ENCODE measurements at regions not wholly inside any gene's neighbourhood (a gene's known extent, or its start where the extent isn't known, plus 50 kb on each side); places are given as distances from the start of the nearest gene placed in this dataset.

- Histone ChIP-seq H3K27me3 (ENCODE audit: control insufficient read depth, insufficient read depth, low read length) (no peaks in the 10 kb centered on the region), H3K36me3 (ENCODE audit: control insufficient read depth, insufficient read depth, low read length) (no peaks in the 10 kb centered on the region), H3K4me1 (ENCODE audit: control insufficient read depth, insufficient read depth, low read length) (no peaks in the 10 kb centered on the region), H3K27ac (ENCODE audit: low read depth, low read length) (no peak overlapping the region), H3K9me3 (ENCODE audit: control insufficient read depth, insufficient read depth, low read length) (no peaks in the 10 kb centered on the region), H3K4me3 (ENCODE audit: low read depth, low read length) (no peak overlapping the region)
- DNase-seq (ENCODE audit: low read depth in 4 of 6, low spot score in 6 of 6) = no peak
Measured at GRCh38 chr2:149645391-149645790, 57.8 kb upstream of the MMADHC start.
